HCT116 (cell line): ENCODE measurements at regions not wholly inside any gene's neighbourhood (a gene's known extent, or its start where the extent isn't known, plus 50 kb on each side); places are given as distances from the start of the nearest gene placed in this dataset.

Experiments used
- ATAC-seq: fragments of 200-7000 bp; cut with Tn5 transposase; 2 replicates; pipeline ENCODE4 v1.9.1; 2020; ENCODE audit warnings: mild to moderate bottlenecking, moderate library complexity
- BruUV-seq: library from RNA; stranded (reverse); fragments of 400-500 nt; replicated peaks from 2 replicates; lab custom pipeline; 2021; lab: Mats Ljungman, UMichigan
- CTCF ChIA-PET: fragments of 300-600 bp; sonication (Branson Sonifier 250); formaldehyde crosslinking; loops from one replicate; lab custom pipeline; 2021; ENCODE audit warnings: antibody characterized with exemption; lab: Charles Lee
- POLR2A ChIA-PET: fragments of 300-600, 350-600 bp; sonication (Branson Sonifier 250); formaldehyde crosslinking; loops from one replicate; lab custom pipeline; 2021; ENCODE audit warnings: antibody characterized with exemption; lab: Charles Lee
- RAD21 ChIA-PET, 2 experiments: fragments of 300-600 bp; sonication (Branson Sonifier 250); formaldehyde crosslinking; loops; one replicate each; lab custom pipeline; 2023; ENCODE audit warnings: low total read pairs in 2 of 2; ENCODE audit not compliant: uncharacterized antibody in 2 of 2, unreplicated experiment in 2 of 2, low non-redundant PET in 1 of 2; lab: Charles Lee
- DNase-seq: peaks from one replicate; pipeline ENCODE4 v3.0.0-alpha.2; 2010; ENCODE audit warnings: low read depth, low spot score
- H2AFZ ChIP-seq: fragments of 200-600 bp; shearing (Covaris generic), sonication (generic); 2 replicates; pipeline ENCODE4 v1.6.1; 2017; ENCODE audit warnings: low read depth, mixed run types, mixed read lengths, antibody characterized with exemption, low read length; ENCODE audit not compliant: poor library complexity, severe bottlenecking
- H3K27ac ChIP-seq: 2 replicates; pipeline ENCODE4 v1.5.1; 2012; ENCODE audit warnings: low read depth, low read length
- H3K27me3 ChIP-seq: fragments of 200-600 bp; sonication (generic); 2 replicates; pipeline ENCODE4 v1.6.1; 2016; ENCODE audit warnings: mixed run types, low read length, mixed read lengths; ENCODE audit not compliant: insufficient read depth
- H3K36me3 ChIP-seq, 2 experiments: fragments of 200-500 bp in 1 of 2; fragments of 200-600 bp in 1 of 2; sonication (Bioruptor generic) in 1 of 2; sonication (generic) in 1 of 2; 2 replicates each; pipeline versions ENCODE4 v1.5.1 to v1.6.1; 2014 to 2016; ENCODE audit warnings: low read length in 2 of 2, inconsistent platforms in 1 of 2, mixed read lengths in 1 of 2, mixed run types in 1 of 2; ENCODE audit not compliant: insufficient read depth in 2 of 2, control insufficient read depth in 1 of 2
- H3K4me1 ChIP-seq, 2 experiments: fragments of 200-600 bp in 1 of 2; sonication (generic) in 1 of 2; 2 replicates each; pipeline versions ENCODE4 v1.5.1 to v1.6.1; 2012 to 2017; ENCODE audit warnings: low read length in 2 of 2, inconsistent platforms in 1 of 2, mild to moderate bottlenecking in 1 of 2, mixed read lengths in 1 of 2, mixed run types in 1 of 2, moderate library complexity in 1 of 2; ENCODE audit not compliant: insufficient read depth in 2 of 2, control insufficient read depth in 1 of 2
- H3K4me2 ChIP-seq: fragments of 200-600 bp; sonication (generic); 2 replicates; pipeline ENCODE4 v1.6.1; 2017; ENCODE audit warnings: mixed run types, low read length, mixed read lengths
- H3K4me3 ChIP-seq, 2 experiments: fragments of 200-600 bp in 1 of 2; sonication (generic) in 1 of 2; replicated peaks in 1 of 2; 2 replicates each; pipeline ENCODE4 v1.5.1; 2011 to 2016; ENCODE audit warnings: low read length in 2 of 2, control low read depth in 1 of 2, low read depth in 1 of 2, mild to moderate bottlenecking in 1 of 2, mixed read lengths in 1 of 2, mixed run types in 1 of 2
- H3K79me2 ChIP-seq: fragments of 200-600 bp; sonication (generic); 2 replicates; pipeline ENCODE4 v1.6.1; 2017; ENCODE audit warnings: mild to moderate bottlenecking, mixed run types, low read length, moderate library complexity, mixed read lengths; ENCODE audit not compliant: insufficient read depth
- H3K9ac ChIP-seq: fragments of 200-600 bp; sonication (generic); 2 replicates; pipeline ENCODE4 v1.6.1; 2016; ENCODE audit warnings: low read length, mixed read lengths
- H3K9me2 ChIP-seq: fragments of 200-600 bp; sonication (generic), shearing (Covaris generic); 2 replicates; pipeline ENCODE4 v1.6.1; 2017; ENCODE audit warnings: mixed run types, mild to moderate bottlenecking, moderate library complexity; ENCODE audit not compliant: insufficient read depth
- H3K9me3 ChIP-seq, 2 experiments: fragments of 200-500 bp in 1 of 2; fragments of 200-600 bp in 1 of 2; sonication (Bioruptor generic) in 1 of 2; sonication (generic) in 1 of 2; 2 replicates each; pipeline ENCODE4 v1.6.1; 2014 to 2017; ENCODE audit warnings: low read length in 2 of 2, mixed read lengths in 2 of 2, inconsistent platforms in 1 of 2, low read depth in 1 of 2, mild to moderate bottlenecking in 1 of 2, mixed run types in 1 of 2, moderate library complexity in 1 of 2; ENCODE audit not compliant: control insufficient read depth in 1 of 2, insufficient read depth in 1 of 2
- H4K20me1 ChIP-seq: fragments of 200-600 bp; sonication (generic), shearing (Covaris generic); 2 replicates; pipeline ENCODE4 v1.6.1; 2017; ENCODE audit warnings: mixed run types, mild to moderate bottlenecking, moderate library complexity; ENCODE audit not compliant: insufficient read depth
- CBX3 ChIP-seq: IDR thresholded peaks from 2 replicates; pipeline ENCODE4 v1.6.1; 2012; ENCODE audit warnings: low read depth
- ELF1 ChIP-seq: IDR thresholded peaks from 2 replicates; pipeline ENCODE4 v1.6.1; 2012; ENCODE audit warnings: low read depth, borderline replicate concordance
- EZH2 ChIP-seq: fragments of 200-600 bp; sonication (generic); IDR thresholded peaks from 2 replicates; pipeline ENCODE4 v1.6.1; 2017; ENCODE audit warnings: antibody characterized with exemption, mixed run types
- EZH2phosphoT487 ChIP-seq: fragments of 200-600 bp; IDR thresholded peaks from 2 replicates; pipeline ENCODE4 v1.6.1; 2018; ENCODE audit warnings: antibody characterized with exemption, borderline replicate concordance
- FOSL1 ChIP-seq: IDR thresholded peaks from 2 replicates; pipeline ENCODE4 v1.6.1; 2012; ENCODE audit warnings: low read depth
- SP1 ChIP-seq: IDR thresholded peaks from 2 replicates; pipeline ENCODE4 v1.6.1; 2012; ENCODE audit warnings: low read depth
- SRF ChIP-seq: IDR thresholded peaks from 2 replicates; pipeline ENCODE4 v1.6.1; 2012; ENCODE audit warnings: low read depth
- ZFX ChIP-seq: fragments of 450-650 bp; IDR thresholded peaks from 2 replicates; pipeline ENCODE4 v1.6.1; 2017
- ZNF274 ChIP-seq: fragments of 200-500 bp; sonication (Bioruptor generic); IDR thresholded peaks from 2 replicates; pipeline ENCODE4 v1.6.1; 2014; ENCODE audit warnings: mild to moderate bottlenecking, low read depth, low read length, inconsistent platforms
- intact Hi-C: fragments of 100-400 bp; cut with micrococcal nuclease; formaldehyde crosslinking; loops from 2 replicates; pipeline ENCODE4 v1.10.0; 2022
- TF ChIP-seq, protein P1 (sequence below), 3 experiments: fragments of 200-600 bp in 1 of 3; sonication (generic) in 1 of 3; IDR thresholded peaks in 2 of 3; conservative IDR thresholded peaks in 1 of 3; 2 replicates each; pipeline ENCODE4 v1.5.1; 2012 to 2017; ENCODE audit warnings: low read depth in 2 of 3, low read length in 2 of 3, antibody characterized with exemption in 1 of 3, borderline replicate concordance in 1 of 3, control low read depth in 1 of 3, mild to moderate bottlenecking in 1 of 3, mixed read lengths in 1 of 3, mixed run types in 1 of 3, moderate library complexity in 1 of 3; ENCODE audit not compliant: insufficient read depth in 1 of 3
- TF ChIP-seq, protein P2 (sequence below): IDR thresholded peaks from 2 replicates; pipeline ENCODE4 v1.6.1; 2012; ENCODE audit warnings: low read depth
- TF ChIP-seq, protein P3 (sequence below): IDR thresholded peaks from 2 replicates; pipeline ENCODE4 v1.6.1; 2012
- TF ChIP-seq, protein P4 (sequence below): IDR thresholded peaks from 2 replicates; pipeline ENCODE4 v1.6.1; 2012
- TF ChIP-seq, protein P5 (sequence below): IDR thresholded peaks from 2 replicates; pipeline ENCODE4 v1.6.1; 2011; ENCODE audit warnings: mild to moderate bottlenecking, low read length, moderate library complexity; ENCODE audit not compliant: insufficient replicate concordance; ENCODE audit errors: extremely low read depth

DNA sequence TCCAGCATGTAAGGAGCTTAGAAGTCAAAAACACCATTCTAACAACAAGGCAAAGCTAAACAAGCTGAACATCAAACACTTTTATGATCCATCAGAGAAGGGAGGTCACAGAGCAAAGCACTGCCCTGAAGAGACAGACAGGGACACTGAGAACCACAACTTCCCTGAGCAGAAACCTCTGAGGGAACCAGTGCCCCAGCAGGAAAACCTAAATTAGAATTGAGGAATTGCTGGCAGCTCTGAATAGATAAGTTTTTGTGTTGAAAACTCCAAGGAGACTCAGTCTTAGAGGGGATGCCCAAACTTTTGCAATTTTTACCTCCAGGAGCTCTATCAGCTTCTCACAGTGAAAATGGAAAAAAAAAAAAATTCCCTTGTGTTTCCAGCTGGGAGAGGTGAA is 83.0 kb upstream of the MAPK10 start (continued):
- TF ChIP-seq, protein P1, sequence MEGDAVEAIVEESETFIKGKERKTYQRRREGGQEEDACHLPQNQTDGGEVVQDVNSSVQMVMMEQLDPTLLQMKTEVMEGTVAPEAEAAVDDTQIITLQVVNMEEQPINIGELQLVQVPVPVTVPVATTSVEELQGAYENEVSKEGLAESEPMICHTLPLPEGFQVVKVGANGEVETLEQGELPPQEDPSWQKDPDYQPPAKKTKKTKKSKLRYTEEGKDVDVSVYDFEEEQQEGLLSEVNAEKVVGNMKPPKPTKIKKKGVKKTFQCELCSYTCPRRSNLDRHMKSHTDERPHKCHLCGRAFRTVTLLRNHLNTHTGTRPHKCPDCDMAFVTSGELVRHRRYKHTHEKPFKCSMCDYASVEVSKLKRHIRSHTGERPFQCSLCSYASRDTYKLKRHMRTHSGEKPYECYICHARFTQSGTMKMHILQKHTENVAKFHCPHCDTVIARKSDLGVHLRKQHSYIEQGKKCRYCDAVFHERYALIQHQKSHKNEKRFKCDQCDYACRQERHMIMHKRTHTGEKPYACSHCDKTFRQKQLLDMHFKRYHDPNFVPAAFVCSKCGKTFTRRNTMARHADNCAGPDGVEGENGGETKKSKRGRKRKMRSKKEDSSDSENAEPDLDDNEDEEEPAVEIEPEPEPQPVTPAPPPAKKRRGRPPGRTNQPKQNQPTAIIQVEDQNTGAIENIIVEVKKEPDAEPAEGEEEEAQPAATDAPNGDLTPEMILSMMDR (IDR thresholded peaks at IDR 0.05 in 2 of 3, conservative IDR thresholded peaks at IDR 0.05 in 1 of 3; ENCODE audit: borderline replicate concordance in 1 of 3, insufficient read depth in 1 of 3, low read depth in 2 of 3, low read length in 2 of 3): no peak
- TF ChIP-seq, all 23 proteins: peak for 0

DNA sequence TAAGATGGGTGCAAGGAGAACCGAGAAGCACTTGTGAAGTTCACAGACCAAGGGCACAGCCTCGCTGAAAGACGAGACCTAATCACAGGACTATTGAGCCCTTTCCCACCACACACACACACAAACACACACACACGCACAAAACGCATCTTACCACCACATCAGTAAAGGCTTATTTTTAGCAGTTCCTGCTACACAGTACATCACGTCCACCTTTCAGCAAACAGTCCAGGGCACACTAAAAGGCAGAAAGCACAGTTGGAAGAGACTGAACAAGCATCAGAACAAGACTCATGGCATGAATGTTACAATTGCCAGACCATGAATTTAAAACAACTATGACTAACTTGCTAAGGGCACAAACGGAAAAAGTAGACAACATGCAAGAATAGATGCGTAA is 83.6 kb upstream of the MAPK10 start:
- Histone ChIP-seq H3K27me3 (no peaks in the 10 kb centered on the region), H3K79me2 (no peaks in the 10 kb centered on the region), H3K36me3 (no peaks in the 10 kb centered on the region), H3K9me2 (no peaks in the 10 kb centered on the region), H4K20me1 (no peaks in the 10 kb centered on the region)
- ChIA-PET RAD21 (no interaction called here), POLR2A (no interaction called here)
- ATAC-seq: no peak
- TF ChIP-seq, protein P2, sequence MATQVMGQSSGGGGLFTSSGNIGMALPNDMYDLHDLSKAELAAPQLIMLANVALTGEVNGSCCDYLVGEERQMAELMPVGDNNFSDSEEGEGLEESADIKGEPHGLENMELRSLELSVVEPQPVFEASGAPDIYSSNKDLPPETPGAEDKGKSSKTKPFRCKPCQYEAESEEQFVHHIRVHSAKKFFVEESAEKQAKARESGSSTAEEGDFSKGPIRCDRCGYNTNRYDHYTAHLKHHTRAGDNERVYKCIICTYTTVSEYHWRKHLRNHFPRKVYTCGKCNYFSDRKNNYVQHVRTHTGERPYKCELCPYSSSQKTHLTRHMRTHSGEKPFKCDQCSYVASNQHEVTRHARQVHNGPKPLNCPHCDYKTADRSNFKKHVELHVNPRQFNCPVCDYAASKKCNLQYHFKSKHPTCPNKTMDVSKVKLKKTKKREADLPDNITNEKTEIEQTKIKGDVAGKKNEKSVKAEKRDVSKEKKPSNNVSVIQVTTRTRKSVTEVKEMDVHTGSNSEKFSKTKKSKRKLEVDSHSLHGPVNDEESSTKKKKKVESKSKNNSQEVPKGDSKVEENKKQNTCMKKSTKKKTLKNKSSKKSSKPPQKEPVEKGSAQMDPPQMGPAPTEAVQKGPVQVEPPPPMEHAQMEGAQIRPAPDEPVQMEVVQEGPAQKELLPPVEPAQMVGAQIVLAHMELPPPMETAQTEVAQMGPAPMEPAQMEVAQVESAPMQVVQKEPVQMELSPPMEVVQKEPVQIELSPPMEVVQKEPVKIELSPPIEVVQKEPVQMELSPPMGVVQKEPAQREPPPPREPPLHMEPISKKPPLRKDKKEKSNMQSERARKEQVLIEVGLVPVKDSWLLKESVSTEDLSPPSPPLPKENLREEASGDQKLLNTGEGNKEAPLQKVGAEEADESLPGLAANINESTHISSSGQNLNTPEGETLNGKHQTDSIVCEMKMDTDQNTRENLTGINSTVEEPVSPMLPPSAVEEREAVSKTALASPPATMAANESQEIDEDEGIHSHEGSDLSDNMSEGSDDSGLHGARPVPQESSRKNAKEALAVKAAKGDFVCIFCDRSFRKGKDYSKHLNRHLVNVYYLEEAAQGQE: no peak
- TF ChIP-seq FOSL1 (no peak), SP1 (no peak), ZFX (no peak), SRF (no peak), ELF1 (no peak), CBX3 (no peak), EZH2phosphoT487 (no peak), ZNF274 (no peak), EZH2 (no peak)
- TF ChIP-seq, protein P3, sequence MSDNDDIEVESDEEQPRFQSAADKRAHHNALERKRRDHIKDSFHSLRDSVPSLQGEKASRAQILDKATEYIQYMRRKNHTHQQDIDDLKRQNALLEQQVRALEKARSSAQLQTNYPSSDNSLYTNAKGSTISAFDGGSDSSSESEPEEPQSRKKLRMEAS: no peak
- TF ChIP-seq, protein P4, sequence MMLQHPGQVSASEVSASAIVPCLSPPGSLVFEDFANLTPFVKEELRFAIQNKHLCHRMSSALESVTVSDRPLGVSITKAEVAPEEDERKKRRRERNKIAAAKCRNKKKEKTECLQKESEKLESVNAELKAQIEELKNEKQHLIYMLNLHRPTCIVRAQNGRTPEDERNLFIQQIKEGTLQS: no peak
- TF ChIP-seq, protein P5, sequence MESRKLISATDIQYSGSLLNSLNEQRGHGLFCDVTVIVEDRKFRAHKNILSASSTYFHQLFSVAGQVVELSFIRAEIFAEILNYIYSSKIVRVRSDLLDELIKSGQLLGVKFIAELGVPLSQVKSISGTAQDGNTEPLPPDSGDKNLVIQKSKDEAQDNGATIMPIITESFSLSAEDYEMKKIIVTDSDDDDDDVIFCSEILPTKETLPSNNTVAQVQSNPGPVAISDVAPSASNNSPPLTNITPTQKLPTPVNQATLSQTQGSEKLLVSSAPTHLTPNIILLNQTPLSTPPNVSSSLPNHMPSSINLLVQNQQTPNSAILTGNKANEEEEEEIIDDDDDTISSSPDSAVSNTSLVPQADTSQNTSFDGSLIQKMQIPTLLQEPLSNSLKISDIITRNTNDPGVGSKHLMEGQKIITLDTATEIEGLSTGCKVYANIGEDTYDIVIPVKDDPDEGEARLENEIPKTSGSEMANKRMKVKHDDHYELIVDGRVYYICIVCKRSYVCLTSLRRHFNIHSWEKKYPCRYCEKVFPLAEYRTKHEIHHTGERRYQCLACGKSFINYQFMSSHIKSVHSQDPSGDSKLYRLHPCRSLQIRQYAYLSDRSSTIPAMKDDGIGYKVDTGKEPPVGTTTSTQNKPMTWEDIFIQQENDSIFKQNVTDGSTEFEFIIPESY: no peak
- TF ChIP-seq, protein P1 (IDR thresholded peaks at IDR 0.05 in 2 of 3, conservative IDR thresholded peaks at IDR 0.05 in 1 of 3; ENCODE audit: borderline replicate concordance in 1 of 3, insufficient read depth in 1 of 3, low read depth in 2 of 3, low read length in 2 of 3): no peak
- TF ChIP-seq, all 23 proteins: peak for 0
- intact Hi-C loops: no loop called here
- no TSS peak for BruUV-seq
- CTCF ChIA-PET: no interaction called here
- Histone ChIP-seq H3K9me3 (no peaks in the 10 kb centered on the region), H3K4me2 (no peak overlapping the region), H3K4me1 (no peaks in the 10 kb centered on the region), H3K4me3 (no peak overlapping the region), H3K27ac (no peak overlapping the region), H2AFZ (no peak overlapping the region), H3K9ac (no peak overlapping the region)
- DNase-seq: no peak
